ENCODE measurements at regions not wholly inside any gene's neighbourhood (a gene's known extent, or its start where the extent isn't known, plus 50 kb on each side); places are given as distances from the start of the nearest gene placed in this dataset.

DNA sequence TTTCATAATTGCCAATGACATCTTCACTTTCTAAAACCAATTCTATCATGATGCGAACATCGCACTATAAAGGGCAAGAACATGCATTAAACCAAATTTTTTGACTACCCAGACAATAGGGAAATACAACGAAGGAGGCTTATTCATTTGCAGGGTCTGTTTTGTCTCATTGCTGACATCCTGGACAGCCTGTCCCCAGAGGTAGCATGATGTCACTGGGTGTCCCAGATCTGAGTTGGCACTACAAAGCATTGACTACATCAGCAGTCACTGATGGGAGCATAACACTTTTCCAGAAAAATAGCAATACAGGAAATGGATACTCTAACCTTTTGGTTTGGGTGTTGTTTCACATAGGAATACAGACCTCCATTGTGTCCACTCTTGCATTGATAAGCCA, 180.3 kb downstream of the TMEM182 start:
- TF ChIP-seq EP300 (IDR thresholded peaks at IDR 0.05; ENCODE audit: borderline replicate concordance), result no peak
- TF ChIP-seq CREB1 (IDR thresholded peaks at IDR 0.05; ENCODE audit: low read depth), result no peak
- TF ChIP-seq CEBPB (IDR thresholded peaks at IDR 0.05), result no peak
- TF ChIP-seq, protein P1, sequence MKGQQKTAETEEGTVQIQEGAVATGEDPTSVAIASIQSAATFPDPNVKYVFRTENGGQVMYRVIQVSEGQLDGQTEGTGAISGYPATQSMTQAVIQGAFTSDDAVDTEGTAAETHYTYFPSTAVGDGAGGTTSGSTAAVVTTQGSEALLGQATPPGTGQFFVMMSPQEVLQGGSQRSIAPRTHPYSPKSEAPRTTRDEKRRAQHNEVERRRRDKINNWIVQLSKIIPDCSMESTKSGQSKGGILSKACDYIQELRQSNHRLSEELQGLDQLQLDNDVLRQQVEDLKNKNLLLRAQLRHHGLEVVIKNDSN (IDR thresholded peaks at IDR 0.05), result no peak
- TF ChIP-seq, protein P2, sequence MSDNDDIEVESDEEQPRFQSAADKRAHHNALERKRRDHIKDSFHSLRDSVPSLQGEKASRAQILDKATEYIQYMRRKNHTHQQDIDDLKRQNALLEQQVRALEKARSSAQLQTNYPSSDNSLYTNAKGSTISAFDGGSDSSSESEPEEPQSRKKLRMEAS (IDR thresholded peaks at IDR 0.05), result no peak
- TF ChIP-seq RAD21 (IDR thresholded peaks at IDR 0.05; ENCODE audit: low read depth), result no peak
- TF ChIP-seq EGR1 (IDR thresholded peaks at IDR 0.05), result no peak
- TF ChIP-seq TCF12 (IDR thresholded peaks at IDR 0.05; ENCODE audit: low read depth), result no peak
- no peak for TF ChIP-seq YY1 (IDR thresholded peaks at IDR 0.05; ENCODE audit: low read depth)
- TF ChIP-seq NFIC (IDR thresholded peaks at IDR 0.05), result no peak
- TF ChIP-seq, protein P3, sequence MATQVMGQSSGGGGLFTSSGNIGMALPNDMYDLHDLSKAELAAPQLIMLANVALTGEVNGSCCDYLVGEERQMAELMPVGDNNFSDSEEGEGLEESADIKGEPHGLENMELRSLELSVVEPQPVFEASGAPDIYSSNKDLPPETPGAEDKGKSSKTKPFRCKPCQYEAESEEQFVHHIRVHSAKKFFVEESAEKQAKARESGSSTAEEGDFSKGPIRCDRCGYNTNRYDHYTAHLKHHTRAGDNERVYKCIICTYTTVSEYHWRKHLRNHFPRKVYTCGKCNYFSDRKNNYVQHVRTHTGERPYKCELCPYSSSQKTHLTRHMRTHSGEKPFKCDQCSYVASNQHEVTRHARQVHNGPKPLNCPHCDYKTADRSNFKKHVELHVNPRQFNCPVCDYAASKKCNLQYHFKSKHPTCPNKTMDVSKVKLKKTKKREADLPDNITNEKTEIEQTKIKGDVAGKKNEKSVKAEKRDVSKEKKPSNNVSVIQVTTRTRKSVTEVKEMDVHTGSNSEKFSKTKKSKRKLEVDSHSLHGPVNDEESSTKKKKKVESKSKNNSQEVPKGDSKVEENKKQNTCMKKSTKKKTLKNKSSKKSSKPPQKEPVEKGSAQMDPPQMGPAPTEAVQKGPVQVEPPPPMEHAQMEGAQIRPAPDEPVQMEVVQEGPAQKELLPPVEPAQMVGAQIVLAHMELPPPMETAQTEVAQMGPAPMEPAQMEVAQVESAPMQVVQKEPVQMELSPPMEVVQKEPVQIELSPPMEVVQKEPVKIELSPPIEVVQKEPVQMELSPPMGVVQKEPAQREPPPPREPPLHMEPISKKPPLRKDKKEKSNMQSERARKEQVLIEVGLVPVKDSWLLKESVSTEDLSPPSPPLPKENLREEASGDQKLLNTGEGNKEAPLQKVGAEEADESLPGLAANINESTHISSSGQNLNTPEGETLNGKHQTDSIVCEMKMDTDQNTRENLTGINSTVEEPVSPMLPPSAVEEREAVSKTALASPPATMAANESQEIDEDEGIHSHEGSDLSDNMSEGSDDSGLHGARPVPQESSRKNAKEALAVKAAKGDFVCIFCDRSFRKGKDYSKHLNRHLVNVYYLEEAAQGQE (IDR thresholded peaks at IDR 0.05; ENCODE audit: low read depth), result no peak
